GM23248 (cell line): ENCODE measurements at regions not wholly inside any gene's neighbourhood (a gene's known extent, or its start where the extent isn't known, plus 50 kb on each side); places are given as distances from the start of the nearest gene placed in this dataset.

Source experiments
- EZH2 ChIP-seq: fragments of 200-600 bp; sonication (generic); IDR thresholded peaks from 2 replicates; pipeline ENCODE4 v1.6.1; 2018; ENCODE audit warnings: antibody characterized with exemption, mild to moderate bottlenecking; ENCODE audit not compliant: insufficient read depth, poor library complexity, severe bottlenecking
- EZH2phosphoT487 ChIP-seq: fragments of 200-600 bp; sonication (generic); IDR thresholded peaks from 2 replicates; pipeline ENCODE4 v1.6.1; 2018; ENCODE audit warnings: antibody characterized with exemption, moderate library complexity, mild to moderate bottlenecking, low read depth; ENCODE audit not compliant: insufficient read depth

DNA sequence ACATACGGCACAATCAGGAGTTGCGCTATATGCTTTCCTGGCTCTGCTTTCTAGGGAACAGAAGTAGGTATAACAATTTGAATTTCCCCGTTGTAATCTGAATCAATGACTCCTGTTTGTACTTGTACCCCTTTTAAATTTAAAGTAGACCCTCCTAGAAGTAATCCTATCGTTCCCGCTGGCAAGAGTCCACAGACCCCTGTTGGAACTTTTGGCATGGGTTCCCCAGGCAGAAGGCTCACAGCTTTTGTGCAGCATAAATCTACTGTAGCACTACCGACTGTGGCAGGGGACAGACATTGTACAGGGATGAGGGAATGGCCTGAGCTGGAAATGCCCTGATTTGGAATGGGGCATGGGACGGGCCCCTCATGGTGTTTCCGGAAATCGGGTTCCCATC, 705.2 kb downstream of the LRFN5 start:
- no peak for TF ChIP-seq EZH2
- TF ChIP-seq EZH2phosphoT487 = no peak
